Medulla oblongata (tissue), 1 donor: ENCODE measurements at regions not wholly inside any gene's neighbourhood (a gene's known extent, or its start where the extent isn't known, plus 50 kb on each side); places are given as distances from the start of the nearest gene placed in this dataset.

ENCODE experiments used
- DNase-seq: peaks from one replicate; pipeline ENCODE4 v3.0.0-alpha.2; 2015; ENCODE audit errors: extremely low spot score

- DNase-seq: no peak
These were observed 226.2 kb downstream of the ACKR3 start for GRCh38 chr2:236795861-236796219.

GRCh38 chr2:236796236-236796635 lies 226.6 kb downstream of the ACKR3 start:
- DNase-seq: no peak

- DNase-seq: no peak
These were observed 227.8 kb downstream of the ACKR3 start for GRCh38 chr2:236797411-236797810.

GRCh38 chr2:236798491-236798890 lies 228.9 kb downstream of the ACKR3 start:
- DNase-seq: no peak

GRCh38 chr2:236799391-236800026 lies 229.9 kb downstream of the ACKR3 start:
- DNase-seq: no peak

- DNase-seq: no peak
These were observed 233.2 kb downstream of the ACKR3 start for GRCh38 chr2:236802862-236803261.

GRCh38 chr2:236803621-236804020 lies 234.0 kb downstream of the ACKR3 start:
- no peak for DNase-seq

- no peak for DNase-seq
These were observed 236.3 kb downstream of the ACKR3 start for GRCh38 chr2:236805800-236806531.

GRCh38 chr2:236809716-236810115 lies 240.1 kb downstream of the ACKR3 start:
- no peak for DNase-seq

- no peak for DNase-seq
These were observed 241.5 kb downstream of the ACKR3 start for GRCh38 chr2:236811062-236811656.

GRCh38 chr2:236813766-236814165 lies 244.1 kb downstream of the ACKR3 start:
- no peak for DNase-seq

GRCh38 chr2:236814593-236814992 lies 245.0 kb downstream of the ACKR3 start:
- DNase-seq: no peak

GRCh38 chr2:236815746-236816145 lies 246.1 kb downstream of the ACKR3 start:
- no peak for DNase-seq

- DNase-seq: no peak
These were observed 246.9 kb downstream of the ACKR3 start for GRCh38 chr2:236816197-236817170.

GRCh38 chr2:236818281-236819045 lies 248.8 kb downstream of the ACKR3 start:
- DNase-seq: no peak

- DNase-seq: no peak
These were observed 249.8 kb downstream of the ACKR3 start for GRCh38 chr2:236819275-236820002.

- no peak for DNase-seq
These were observed 251.2 kb downstream of the ACKR3 start for GRCh38 chr2:236820763-236821344.

GRCh38 chr2:236823041-236823629 lies 253.5 kb downstream of the ACKR3 start:
- DNase-seq: no peak

GRCh38 chr2:236823963-236824362 lies 254.3 kb downstream of the ACKR3 start:
- DNase-seq: no peak

GRCh38 chr2:236824836-236825235 lies 255.2 kb downstream of the ACKR3 start:
- no peak for DNase-seq
